Panc1 (cell line): ENCODE measurements at regions not wholly inside any gene's neighbourhood (a gene's known extent, or its start where the extent isn't known, plus 50 kb on each side); places are given as distances from the start of the nearest gene placed in this dataset.

Experiments used
- CTCF ChIP-seq: fragments of 450-650 bp; IDR thresholded peaks from 2 replicates; pipeline ENCODE4 v1.5.1; 2017; ENCODE audit warnings: mild to moderate bottlenecking
- TCF7L2 ChIP-seq: IDR thresholded peaks from 2 replicates; pipeline ENCODE4 v1.6.1; 2011; ENCODE audit warnings: mild to moderate bottlenecking, low read depth, low read length, inconsistent platforms
- TF ChIP-seq, protein P1 (sequence below), 2 experiments: IDR thresholded peaks; 2 replicates each; pipeline ENCODE4 v1.6.1; 2011 to 2012; ENCODE audit warnings: low read depth in 2 of 2, control low read depth in 1 of 2, low read length in 1 of 2, mild to moderate bottlenecking in 1 of 2, moderate library complexity in 1 of 2; ENCODE audit not compliant: insufficient read depth in 1 of 2

DNA sequence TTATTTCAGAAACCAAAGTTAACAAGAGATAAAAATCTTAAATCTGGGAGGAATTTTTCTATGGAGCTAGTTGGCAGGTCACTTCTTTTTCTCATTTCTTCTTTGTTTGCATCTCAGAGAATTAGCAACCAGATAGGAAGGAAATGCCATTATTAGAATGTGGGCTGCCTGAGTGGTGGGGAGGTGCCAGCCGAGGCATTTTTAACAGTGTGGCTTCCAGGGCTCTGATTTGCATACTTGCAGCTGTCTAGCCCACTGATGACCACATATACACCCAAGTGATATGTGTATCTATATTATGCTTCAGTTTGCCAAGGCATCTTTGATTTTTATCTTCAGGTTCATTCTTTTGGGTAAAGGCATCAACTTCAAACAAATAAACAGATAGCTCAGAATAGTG lies 206.7 kb downstream of the CLIC5 start:
- TF ChIP-seq CTCF (no peak), TCF7L2 (no peak)
- TF ChIP-seq, protein P1, sequence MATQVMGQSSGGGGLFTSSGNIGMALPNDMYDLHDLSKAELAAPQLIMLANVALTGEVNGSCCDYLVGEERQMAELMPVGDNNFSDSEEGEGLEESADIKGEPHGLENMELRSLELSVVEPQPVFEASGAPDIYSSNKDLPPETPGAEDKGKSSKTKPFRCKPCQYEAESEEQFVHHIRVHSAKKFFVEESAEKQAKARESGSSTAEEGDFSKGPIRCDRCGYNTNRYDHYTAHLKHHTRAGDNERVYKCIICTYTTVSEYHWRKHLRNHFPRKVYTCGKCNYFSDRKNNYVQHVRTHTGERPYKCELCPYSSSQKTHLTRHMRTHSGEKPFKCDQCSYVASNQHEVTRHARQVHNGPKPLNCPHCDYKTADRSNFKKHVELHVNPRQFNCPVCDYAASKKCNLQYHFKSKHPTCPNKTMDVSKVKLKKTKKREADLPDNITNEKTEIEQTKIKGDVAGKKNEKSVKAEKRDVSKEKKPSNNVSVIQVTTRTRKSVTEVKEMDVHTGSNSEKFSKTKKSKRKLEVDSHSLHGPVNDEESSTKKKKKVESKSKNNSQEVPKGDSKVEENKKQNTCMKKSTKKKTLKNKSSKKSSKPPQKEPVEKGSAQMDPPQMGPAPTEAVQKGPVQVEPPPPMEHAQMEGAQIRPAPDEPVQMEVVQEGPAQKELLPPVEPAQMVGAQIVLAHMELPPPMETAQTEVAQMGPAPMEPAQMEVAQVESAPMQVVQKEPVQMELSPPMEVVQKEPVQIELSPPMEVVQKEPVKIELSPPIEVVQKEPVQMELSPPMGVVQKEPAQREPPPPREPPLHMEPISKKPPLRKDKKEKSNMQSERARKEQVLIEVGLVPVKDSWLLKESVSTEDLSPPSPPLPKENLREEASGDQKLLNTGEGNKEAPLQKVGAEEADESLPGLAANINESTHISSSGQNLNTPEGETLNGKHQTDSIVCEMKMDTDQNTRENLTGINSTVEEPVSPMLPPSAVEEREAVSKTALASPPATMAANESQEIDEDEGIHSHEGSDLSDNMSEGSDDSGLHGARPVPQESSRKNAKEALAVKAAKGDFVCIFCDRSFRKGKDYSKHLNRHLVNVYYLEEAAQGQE (IDR thresholded peaks at IDR 0.05; ENCODE audit: insufficient read depth in 1 of 2, low read depth in 2 of 2, low read length in 1 of 2) = no peak
